Immature natural killer cell (primary cell): ENCODE measurements at regions not wholly inside any gene's neighbourhood (a gene's known extent, or its start where the extent isn't known, plus 50 kb on each side); places are given as distances from the start of the nearest gene placed in this dataset.

ENCODE experiments used
- DNase-seq, 3 donors: peaks; one replicate each; pipeline ENCODE4 v3.0.0; 2022; ENCODE audit warnings: mixed read lengths in 1 of 3
- H3K27ac Mint-ChIP-seq, 6 donors: one replicate each; pipeline ENCODE4 v1.8.0; 2020; ENCODE audit warnings: mixed read lengths in 6 of 6, mild to moderate bottlenecking in 5 of 6, inconsistent platforms in 4 of 6, moderate library complexity in 3 of 6
- H3K27me3 Mint-ChIP-seq, 3 donors: one replicate each; pipeline ENCODE4 v1.8.0; 2020 to 2021; ENCODE audit warnings: low read depth in 3 of 3, mild to moderate bottlenecking in 3 of 3, mixed read lengths in 3 of 3, moderate library complexity in 3 of 3, inconsistent platforms in 1 of 3
- H3K36me3 Mint-ChIP-seq, 3 donors: one replicate each; pipeline ENCODE4 v1.8.0; 2020; ENCODE audit warnings: mixed read lengths in 3 of 3, inconsistent platforms in 2 of 3, mild to moderate bottlenecking in 2 of 3
- H3K4me1 Mint-ChIP-seq, 2 donors: one replicate each; pipeline ENCODE4 v1.8.0; 2020; ENCODE audit warnings: inconsistent platforms in 2 of 2, mild to moderate bottlenecking in 2 of 2, mixed read lengths in 2 of 2, moderate library complexity in 1 of 2
- H3K4me3 Mint-ChIP-seq, 5 donors: one replicate each; pipeline ENCODE4 v1.8.0; 2020; ENCODE audit warnings: mild to moderate bottlenecking in 5 of 5, mixed read lengths in 5 of 5, inconsistent platforms in 3 of 5, moderate library complexity in 3 of 5
- H3K9me3 Mint-ChIP-seq, 6 donors: one replicate each; pipeline ENCODE4 v1.8.0; 2020; ENCODE audit warnings: mild to moderate bottlenecking in 6 of 6, mixed read lengths in 6 of 6, inconsistent platforms in 4 of 6, moderate library complexity in 3 of 6

- Mint-ChIP-seq H3K27me3 (no peaks in the 10 kb centered on the region), H3K27ac (no peak overlapping the region), H3K4me3 (no peak overlapping the region), H3K9me3 (peaks cover 0 to 19% (median 3%) of the 10 kb centered on the region in 6 donors), H3K4me1 (no peaks in the 10 kb centered on the region), H3K36me3 (no peaks in the 10 kb centered on the region)
- no peak for DNase-seq
These were observed 922.1 kb downstream of the EPHA7 start for GRCh38 chr6:92497281-92497680.

- Mint-ChIP-seq H3K4me1 (no peaks in the 10 kb centered on the region), H3K36me3 (no peaks in the 10 kb centered on the region), H3K4me3 (no peak overlapping the region), H3K9me3 (peaks cover 0 to 19% (median 3%) of the 10 kb centered on the region in 6 donors), H3K27me3 (no peaks in the 10 kb centered on the region), H3K27ac (no peak overlapping the region)
- no peak for DNase-seq
These were observed 922.8 kb downstream of the EPHA7 start for GRCh38 chr6:92496527-92496926.

- Mint-ChIP-seq H3K27ac (no peak overlapping the region), H3K27me3 (no peaks in the 10 kb centered on the region), H3K4me1 (no peaks in the 10 kb centered on the region), H3K9me3 (peaks cover 0 to 19% (median under 1%) of the 10 kb centered on the region in 6 donors), H3K4me3 (no peak overlapping the region), H3K36me3 (no peaks in the 10 kb centered on the region)
- no peak for DNase-seq
These were observed 924.1 kb downstream of the EPHA7 start for GRCh38 chr6:92495242-92495641.

- Mint-ChIP-seq H3K36me3 (no peaks in the 10 kb centered on the region), H3K27ac (no peak overlapping the region), H3K9me3 (peaks cover 4 to 61% (median 33%) of the 10 kb centered on the region in 6 donors), H3K4me1 (no peaks in the 10 kb centered on the region), H3K4me3 (no peak overlapping the region), H3K27me3 (peaks cover 0 to 2% (median 2%) of the 10 kb centered on the region in 3 donors)
- DNase-seq, result no peak
These were observed 933.9 kb downstream of the EPHA7 start for GRCh38 chr6:92485487-92485886.

- peaks cover 0 to 3% (median 0%) of the 10 kb centered on the region in 3 donors for H3K27me3 Mint-ChIP-seq
- no peaks in the 10 kb centered on the region for H3K4me1 Mint-ChIP-seq
- H3K4me3 Mint-ChIP-seq, result no peak overlapping the region
- H3K9me3 Mint-ChIP-seq, result peaks cover 4 to 49% (median 26%) of the 10 kb centered on the region in 6 donors
- no peak for DNase-seq
- no peaks in the 10 kb centered on the region for H3K36me3 Mint-ChIP-seq
- H3K27ac Mint-ChIP-seq, result no peak overlapping the region
These were observed 939.5 kb downstream of the EPHA7 start for GRCh38 chr6:92479831-92480230.

- H3K4me1 Mint-ChIP-seq, result no peaks in the 10 kb centered on the region
- no peaks in the 10 kb centered on the region for H3K36me3 Mint-ChIP-seq
- H3K4me3 Mint-ChIP-seq, result no peak overlapping the region
- no peak for DNase-seq
- H3K27ac Mint-ChIP-seq, result no peak overlapping the region
- peaks cover 11 to 58% (median 26%) of the 10 kb centered on the region in 6 donors for H3K9me3 Mint-ChIP-seq
- H3K27me3 Mint-ChIP-seq, result peaks cover 0 to 3% (median 0%) of the 10 kb centered on the region in 3 donors
These were observed 946.3 kb downstream of the EPHA7 start for GRCh38 chr6:92473056-92473455.

GRCh38 chr6:92469186-92469828, 950.1 kb downstream of the EPHA7 start:
- peaks cover 0 to 1% (median 0%) of the 10 kb centered on the region in 3 donors for H3K27me3 Mint-ChIP-seq
- H3K4me3 Mint-ChIP-seq, result no peak overlapping the region
- peaks cover 12 to 70% (median 34%) of the 10 kb centered on the region in 6 donors for H3K9me3 Mint-ChIP-seq
- no peak overlapping the region for H3K27ac Mint-ChIP-seq
- DNase-seq, result no peak
- no peaks in the 10 kb centered on the region for H3K4me1 Mint-ChIP-seq
- no peaks in the 10 kb centered on the region for H3K36me3 Mint-ChIP-seq

- Mint-ChIP-seq H3K36me3 (peaks cover 0 to 1% (median 0%) of the 10 kb centered on the region in 3 donors), H3K4me1 (no peaks in the 10 kb centered on the region), H3K27ac (no peak overlapping the region), H3K9me3 (peaks cover 7 to 74% (median 33%) of the 10 kb centered on the region in 6 donors), H3K4me3 (no peak overlapping the region), H3K27me3 (peaks cover 0 to 1% (median 0%) of the 10 kb centered on the region in 3 donors)
- no peak for DNase-seq
These were observed 951.3 kb downstream of the EPHA7 start for GRCh38 chr6:92468066-92468465.

- H3K9me3 Mint-ChIP-seq, result peaks cover 0 to 42% (median 12%) of the 10 kb centered on the region in 6 donors
- H3K4me1 Mint-ChIP-seq, result no peaks in the 10 kb centered on the region
- no peak for DNase-seq
- peaks cover 0 to 4% (median 0%) of the 10 kb centered on the region in 3 donors for H3K36me3 Mint-ChIP-seq
- no peak overlapping the region for H3K27ac Mint-ChIP-seq
- peaks cover 0 to 1% (median 0%) of the 10 kb centered on the region in 3 donors for H3K27me3 Mint-ChIP-seq
- no peak overlapping the region for H3K4me3 Mint-ChIP-seq
These were observed 959.2 kb downstream of the EPHA7 start for GRCh38 chr6:92460133-92460532.

- DNase-seq, result no peak
- Mint-ChIP-seq H3K4me1 (no peaks in the 10 kb centered on the region), H3K27ac (no peak overlapping the region), H3K9me3 (peaks cover 0 to 36% (median 10%) of the 10 kb centered on the region in 6 donors), H3K4me3 (no peak overlapping the region), H3K27me3 (peaks cover 0 to 1% (median 0%) of the 10 kb centered on the region in 3 donors), H3K36me3 (peaks cover 0 to 4% (median 0%) of the 10 kb centered on the region in 3 donors)
These were observed 959.8 kb downstream of the EPHA7 start for GRCh38 chr6:92459606-92460005.

GRCh38 chr6:92446052-92446451, 973.3 kb downstream of the EPHA7 start:
- Mint-ChIP-seq H3K36me3 (no peaks in the 10 kb centered on the region), H3K27me3 (peaks cover 0 to 1% (median 0%) of the 10 kb centered on the region in 3 donors), H3K4me1 (no peaks in the 10 kb centered on the region), H3K4me3 (no peak overlapping the region), H3K27ac (no peak overlapping the region), H3K9me3 (peaks cover 2 to 46% (median 23%) of the 10 kb centered on the region in 6 donors)
- no peak for DNase-seq

- Mint-ChIP-seq H3K9me3 (peaks cover 2 to 49% (median 9%) of the 10 kb centered on the region in 6 donors), H3K36me3 (no peaks in the 10 kb centered on the region), H3K4me1 (no peaks in the 10 kb centered on the region), H3K27me3 (peaks cover 0 to 2% (median 0%) of the 10 kb centered on the region in 3 donors), H3K4me3 (no peak overlapping the region), H3K27ac (no peak overlapping the region)
- no peak for DNase-seq
These were observed 985.4 kb downstream of the EPHA7 start for GRCh38 chr6:92433911-92434310.

- H3K36me3 Mint-ChIP-seq, result no peaks in the 10 kb centered on the region
- no peak for DNase-seq
- H3K27ac Mint-ChIP-seq, result no peak overlapping the region
- H3K4me1 Mint-ChIP-seq, result no peaks in the 10 kb centered on the region
- H3K27me3 Mint-ChIP-seq, result peaks cover 0 to 2% (median 0%) of the 10 kb centered on the region in 3 donors
- H3K4me3 Mint-ChIP-seq, result no peak overlapping the region
- peaks cover 2 to 46% (median 12%) of the 10 kb centered on the region in 6 donors for H3K9me3 Mint-ChIP-seq
These were observed 987.9 kb downstream of the EPHA7 start for GRCh38 chr6:92431502-92431901.

GRCh38 chr6:92428448-92428847, 990.9 kb downstream of the EPHA7 start:
- no peak for DNase-seq
- H3K4me1 Mint-ChIP-seq, result no peaks in the 10 kb centered on the region
- no peaks in the 10 kb centered on the region for H3K27me3 Mint-ChIP-seq
- no peak overlapping the region for H3K27ac Mint-ChIP-seq
- H3K36me3 Mint-ChIP-seq, result no peaks in the 10 kb centered on the region
- no peak overlapping the region for H3K4me3 Mint-ChIP-seq
- peaks cover 8 to 51% (median 17%) of the 10 kb centered on the region in 6 donors for H3K9me3 Mint-ChIP-seq

GRCh38 chr6:92427453-92427852, 991.9 kb downstream of the EPHA7 start:
- H3K27ac Mint-ChIP-seq, result no peak overlapping the region
- H3K4me3 Mint-ChIP-seq, result no peak overlapping the region
- no peaks in the 10 kb centered on the region for H3K27me3 Mint-ChIP-seq
- H3K4me1 Mint-ChIP-seq, result no peaks in the 10 kb centered on the region
- no peaks in the 10 kb centered on the region for H3K36me3 Mint-ChIP-seq
- DNase-seq, result no peak
- H3K9me3 Mint-ChIP-seq, result peaks cover 9 to 58% (median 24%) of the 10 kb centered on the region in 6 donors
